Progenitor cell of endocrine pancreas (in vitro differentiated cells): ENCODE measurements at regions not wholly inside any gene's neighbourhood (a gene's known extent, or its start where the extent isn't known, plus 50 kb on each side); places are given as distances from the start of the nearest gene placed in this dataset.

Experiments
- DNase-seq: peaks from one replicate; pipeline ENCODE4 v3.0.0; 2021; ENCODE audit warnings: low spot score; ENCODE audit not compliant: unreplicated experiment
- H3K27ac Mint-ChIP-seq: 2 replicates; pipeline ENCODE4 v1.8.0; 2021; ENCODE audit warnings: mild to moderate bottlenecking, moderate library complexity, mixed read lengths
- H3K27me3 Mint-ChIP-seq: 2 replicates; pipeline ENCODE4 v1.8.0; 2021; ENCODE audit warnings: mixed read lengths
- H3K36me3 Mint-ChIP-seq: 2 replicates; pipeline ENCODE4 v1.8.0; 2022; ENCODE audit warnings: mixed read lengths; ENCODE audit not compliant: insufficient read depth
- H3K4me1 Mint-ChIP-seq: 2 replicates; pipeline ENCODE4 v1.8.0; 2021; ENCODE audit warnings: low read depth, mixed read lengths
- H3K4me3 Mint-ChIP-seq: 2 replicates; pipeline ENCODE4 v1.8.0; 2021; ENCODE audit warnings: low read depth, mild to moderate bottlenecking, moderate library complexity, mixed read lengths
- H3K9me3 Mint-ChIP-seq: 2 replicates; pipeline ENCODE4 v1.8.0; 2021; ENCODE audit warnings: low read depth, mixed read lengths
- CTCF ChIP-seq: fragments of 200-600 bp; sonication (generic); IDR thresholded peaks from one replicate; pipeline ENCODE4 v1.5.0; 2021; ENCODE audit warnings: antibody characterized with exemption, mild to moderate bottlenecking; ENCODE audit not compliant: unreplicated experiment

- TF ChIP-seq CTCF = no peak
- Mint-ChIP-seq H3K27me3 (peaks cover 8% of the 10 kb centered on the region), H3K4me3 (no peak overlapping the region), H3K36me3 (no peaks in the 10 kb centered on the region), H3K4me1 (peaks cover 4% of the 10 kb centered on the region), H3K27ac (no peak overlapping the region), H3K9me3 (no peaks in the 10 kb centered on the region)
- no peak for DNase-seq
Measured at GRCh38 chr2:239521518-239521815, 120.6 kb upstream of the HDAC4 start.

- Mint-ChIP-seq H3K4me3 (no peak overlapping the region), H3K36me3 (no peaks in the 10 kb centered on the region), H3K4me1 (peaks cover 4% of the 10 kb centered on the region), H3K9me3 (no peaks in the 10 kb centered on the region), H3K27me3 (peaks cover 4% of the 10 kb centered on the region), H3K27ac (no peak overlapping the region)
- DNase-seq = no peak
- no peak for TF ChIP-seq CTCF
Measured at GRCh38 chr2:239520811-239521517, 120.1 kb upstream of the HDAC4 start.

GRCh38 chr2:239519921-239520585, 119.2 kb upstream of the HDAC4 start:
- Mint-ChIP-seq H3K27ac (no peak overlapping the region), H3K9me3 (no peaks in the 10 kb centered on the region), H3K4me1 (peaks cover 4% of the 10 kb centered on the region), H3K4me3 (no peak overlapping the region), H3K27me3 (no peaks in the 10 kb centered on the region), H3K36me3 (no peaks in the 10 kb centered on the region)
- TF ChIP-seq CTCF = no peak
- DNase-seq = no peak

GRCh38 chr2:239519089-239519920, 118.5 kb upstream of the HDAC4 start:
- peaks cover 4% of the 10 kb centered on the region for H3K4me1 Mint-ChIP-seq
- no peak for TF ChIP-seq CTCF
- no peaks in the 10 kb centered on the region for H3K36me3 Mint-ChIP-seq
- no peaks in the 10 kb centered on the region for H3K9me3 Mint-ChIP-seq
- no peak overlapping the region for H3K4me3 Mint-ChIP-seq
- no peak for DNase-seq
- no peaks in the 10 kb centered on the region for H3K27me3 Mint-ChIP-seq
- H3K27ac Mint-ChIP-seq = no peak overlapping the region

GRCh38 chr2:239518286-239519088, 117.7 kb upstream of the HDAC4 start:
- Mint-ChIP-seq H3K9me3 (no peaks in the 10 kb centered on the region), H3K27ac (no peak overlapping the region), H3K4me3 (no peak overlapping the region), H3K36me3 (no peaks in the 10 kb centered on the region), H3K4me1 (peaks cover 4% of the 10 kb centered on the region), H3K27me3 (no peaks in the 10 kb centered on the region)
- no peak for DNase-seq
- no peak for TF ChIP-seq CTCF
